SU-DHL-6 (cell line): ENCODE measurements at regions not wholly inside any gene's neighbourhood (a gene's known extent, or its start where the extent isn't known, plus 50 kb on each side); places are given as distances from the start of the nearest gene placed in this dataset.

Experiments used
- H2AFZ ChIP-seq: fragments of 200-600 bp; sonication (generic); 2 replicates; pipeline ENCODE4 v1.6.1; 2014; ENCODE audit warnings: low read depth, mild to moderate bottlenecking, moderate library complexity, mixed read lengths, antibody characterized with exemption, low read length; ENCODE audit not compliant: severe bottlenecking
- H3F3A ChIP-seq: fragments of 200-600 bp; shearing (Covaris generic); 2 replicates; pipeline ENCODE4 v1.6.0; 2016; ENCODE audit warnings: antibody characterized with exemption, mild to moderate bottlenecking; ENCODE audit not compliant: insufficient read depth
- H3K27ac ChIP-seq: fragments of 200-600 bp; sonication (generic); 2 replicates; pipeline ENCODE4 v1.5.1; 2016; ENCODE audit warnings: low read depth, mild to moderate bottlenecking, low read length, moderate library complexity, mixed read lengths
- H3K27me3 ChIP-seq: fragments of 200-600 bp; sonication (generic), shearing (Covaris generic); 2 replicates; pipeline ENCODE4 v1.6.0; 2014; ENCODE audit warnings: mild to moderate bottlenecking, low read length
- H3K36me3 ChIP-seq: fragments of 200-600 bp; sonication (generic); 2 replicates; pipeline ENCODE4 v1.6.1; 2014; ENCODE audit warnings: mild to moderate bottlenecking, low read length, mixed read lengths
- H3K4me2 ChIP-seq: fragments of 300-600, 200-600 bp; shearing (Covaris generic), sonication (generic); 2 replicates; pipeline ENCODE4 v1.6.0; 2014; ENCODE audit warnings: low read length, low read depth, mild to moderate bottlenecking; ENCODE audit not compliant: poor library complexity, severe bottlenecking
- H3K4me3 ChIP-seq: fragments of 200-600 bp; sonication (generic); 2 replicates; pipeline ENCODE4 v1.5.1; 2014; ENCODE audit warnings: antibody characterized with exemption, low read length, mild to moderate bottlenecking, mixed read lengths; ENCODE audit not compliant: insufficient read depth, poor library complexity, severe bottlenecking
- H3K79me2 ChIP-seq: fragments of 200-600 bp; sonication (generic); 2 replicates; pipeline ENCODE4 v1.6.1; 2014; ENCODE audit warnings: mild to moderate bottlenecking, low read length, moderate library complexity; ENCODE audit not compliant: insufficient read depth
- H3K9ac ChIP-seq: fragments of 200-600 bp; sonication (generic); 2 replicates; pipeline ENCODE4 v1.7.0; 2014; ENCODE audit warnings: mild to moderate bottlenecking, low read length
- H3K9me2 ChIP-seq: fragments of 200-600 bp; sonication (generic); replicated peaks from 2 replicates; pipeline ENCODE4 v1.6.1; 2014; ENCODE audit warnings: low read length; ENCODE audit not compliant: insufficient read depth
- H3K9me3 ChIP-seq: fragments of 200-600 bp; sonication (generic); 2 replicates; pipeline ENCODE4 v1.6.1; 2014; ENCODE audit warnings: low read length, mixed read lengths; ENCODE audit not compliant: insufficient read depth
- H4K20me1 ChIP-seq: fragments of 200-600 bp; sonication (generic); 2 replicates; pipeline ENCODE4 v1.6.1; 2014; ENCODE audit warnings: low read depth, mild to moderate bottlenecking, antibody characterized with exemption, low read length, moderate library complexity, mixed read lengths
- CTCF ChIP-seq: fragments of 200-600 bp; sonication (generic); IDR thresholded peaks from one replicate; pipeline ENCODE4 v1.5.1; 2017; ENCODE audit warnings: antibody characterized with exemption, mild to moderate bottlenecking, low read length, moderate library complexity; ENCODE audit not compliant: insufficient read depth, poor library complexity, severe bottlenecking
- EZH2phosphoT487 ChIP-seq: fragments of 200-600 bp; sonication (generic), shearing (Covaris generic); conservative IDR thresholded peaks from 2 replicates; pipeline ENCODE4 v1.6.1; 2018; ENCODE audit warnings: mild to moderate bottlenecking, antibody characterized with exemption, low read length, moderate library complexity, mixed read lengths

GRCh38 chr7:155147624-155148023 is 77.5 kb downstream of the HTR5A start:
- no peaks in the 10 kb centered on the region for H3K9me3 ChIP-seq
- no peaks in the 10 kb centered on the region for H4K20me1 ChIP-seq
- no peaks in the 10 kb centered on the region for H3K27me3 ChIP-seq
- no peak overlapping the region for H3K27ac ChIP-seq
- H3K36me3 ChIP-seq = no peaks in the 10 kb centered on the region
- H3K4me2 ChIP-seq = no peak overlapping the region
- TF ChIP-seq EZH2phosphoT487 (no peak), CTCF (no peak)
- no peak overlapping the region for H3K4me3 ChIP-seq
- no peak overlapping the region for H2AFZ ChIP-seq
- no peaks in the 10 kb centered on the region for H3F3A ChIP-seq
- H3K9ac ChIP-seq = no peak overlapping the region
- H3K79me2 ChIP-seq = no peaks in the 10 kb centered on the region
- no peaks in the 10 kb centered on the region for H3K9me2 ChIP-seq

GRCh38 chr7:155153676-155154075 is 83.6 kb downstream of the HTR5A start:
- H3F3A ChIP-seq = no peaks in the 10 kb centered on the region
- no peaks in the 10 kb centered on the region for H3K36me3 ChIP-seq
- H3K4me2 ChIP-seq = no peak overlapping the region
- H3K27me3 ChIP-seq = no peaks in the 10 kb centered on the region
- H3K27ac ChIP-seq = no peak overlapping the region
- no peaks in the 10 kb centered on the region for H4K20me1 ChIP-seq
- no peaks in the 10 kb centered on the region for H3K9me3 ChIP-seq
- H3K9me2 ChIP-seq = no peaks in the 10 kb centered on the region
- no peak overlapping the region for H3K4me3 ChIP-seq
- no peaks in the 10 kb centered on the region for H3K79me2 ChIP-seq
- H2AFZ ChIP-seq = no peak overlapping the region
- H3K9ac ChIP-seq = no peak overlapping the region
- no peak for TF ChIP-seq EZH2phosphoT487
- TF ChIP-seq CTCF = no peak

- H3K27ac ChIP-seq = no peak overlapping the region
- no peaks in the 10 kb centered on the region for H3F3A ChIP-seq
- no peaks in the 10 kb centered on the region for H3K9me2 ChIP-seq
- no peaks in the 10 kb centered on the region for H3K36me3 ChIP-seq
- H3K4me3 ChIP-seq = no peak overlapping the region
- H3K27me3 ChIP-seq = no peaks in the 10 kb centered on the region
- no peak overlapping the region for H3K4me2 ChIP-seq
- H2AFZ ChIP-seq = no peak overlapping the region
- H3K9ac ChIP-seq = no peak overlapping the region
- TF ChIP-seq CTCF = no peak
- no peak for TF ChIP-seq EZH2phosphoT487
- no peaks in the 10 kb centered on the region for H3K9me3 ChIP-seq
- H4K20me1 ChIP-seq = no peaks in the 10 kb centered on the region
- H3K79me2 ChIP-seq = no peaks in the 10 kb centered on the region
Observed at GRCh38 chr7:155154586-155154985, 84.5 kb downstream of the HTR5A start.
